Omental fat pad (tissue), 3 donors: ENCODE measurements at regions not wholly inside any gene's neighbourhood (a gene's known extent, or its start where the extent isn't known, plus 50 kb on each side); places are given as distances from the start of the nearest gene placed in this dataset.

Experiments used
- ATAC-seq: fragments of 150-250 bp; one replicate; pipeline ENCODE4 v1.9.1; 2016; ENCODE audit warnings: mild to moderate bottlenecking, moderate library complexity; ENCODE audit not compliant: low FRiP score
- DNase-seq: peaks from one replicate; pipeline ENCODE4 v3.0.0-alpha.2; 2019; ENCODE audit warnings: low spot score
- CTCF ChIP-seq, 3 donors: fragments of 450-650 bp; IDR thresholded peaks; one replicate each; pipeline ENCODE4 v1.5.1; 2016 to 2017; ENCODE audit warnings: antibody characterized with exemption in 3 of 3, mild to moderate bottlenecking in 3 of 3, moderate library complexity in 2 of 3

- TF ChIP-seq CTCF (IDR thresholded peaks at IDR 0.05), result no peak
- ATAC-seq (no peak), DNase-seq (no peak)
Measured at GRCh38 chr13:22127277-22128164, 456.6 kb downstream of the FGF9 start.

- TF ChIP-seq CTCF (IDR thresholded peaks at IDR 0.05), result no peak
- DNase-seq (no peak), ATAC-seq (no peak)
Measured at GRCh38 chr13:22128441-22129408, 457.9 kb downstream of the FGF9 start.

- no peak for TF ChIP-seq CTCF (IDR thresholded peaks at IDR 0.05)
- DNase-seq (no peak), ATAC-seq (no peak)
Measured at GRCh38 chr13:22130254-22130653, 459.4 kb downstream of the FGF9 start.

- DNase-seq (no peak), ATAC-seq (no peak)
- TF ChIP-seq CTCF (IDR thresholded peaks at IDR 0.05), result no peak
Measured at GRCh38 chr13:22134261-22134660, 463.4 kb downstream of the FGF9 start.

- TF ChIP-seq CTCF (IDR thresholded peaks at IDR 0.05), result no peak
Measured at GRCh38 chr13:22135446-22135845, 464.6 kb downstream of the FGF9 start.

GRCh38 chr13:22137361-22138050 lies 466.6 kb downstream of the FGF9 start:
- no peak for DNase-seq
- ATAC-seq, result no peak
- TF ChIP-seq CTCF (IDR thresholded peaks at IDR 0.05), result no peak

More at GRCh38 chr13:22135446-22135845, 464.6 kb downstream of the FGF9 start:
- DNase-seq (no peak), ATAC-seq (no peak)
